ENCODE measurements at regions not wholly inside any gene's neighbourhood (a gene's known extent, or its start where the extent isn't known, plus 50 kb on each side); places are given as distances from the start of the nearest gene placed in this dataset.
A peak's percentile ranks its signal among the peaks of the same experiment; 100 is the strongest.

GRCh38 chr13:65387743-65388347 is 1842.3 kb downstream of the PCDH9 start:
- in situ Hi-C loops (cut with MboI): no loop called here
- H3K4me3 ChIP-seq: no peak overlapping the region
- H2AFZ ChIP-seq (ENCODE audit: control insufficient read depth, low read depth, low read length): no peak overlapping the region
- H3K4me2 ChIP-seq (ENCODE audit: control insufficient read depth, insufficient read depth): no peak overlapping the region
- ATAC-seq: no peak
- intact Hi-C loops (cut with micrococcal nuclease; ENCODE audit: unreplicated experiment): no loop called here
- no peak overlapping the region for H3K9ac ChIP-seq (ENCODE audit: control insufficient read depth, insufficient read depth, low read length)
- H4K20me1 ChIP-seq (ENCODE audit: control insufficient read depth, insufficient read depth): no peaks in the 10 kb centered on the region
- FAIRE-seq: no peak
- H3K36me3 ChIP-seq (ENCODE audit: control insufficient read depth in 2 of 2, insufficient read depth in 2 of 2, low read length in 1 of 2): no peaks in the 10 kb centered on the region
- ChIA-PET POLR2A (no interaction called here), CTCF (no interaction called here), RAD21 (ENCODE audit: unreplicated experiment) (no interaction called here), SMC1A (ENCODE audit: uncharacterized antibody, unreplicated experiment) (no interaction called here)
- H3K4me1 ChIP-seq (ENCODE audit: control insufficient read depth, insufficient read depth, low read length): no peaks in the 10 kb centered on the region
- H3K9me3 ChIP-seq (replicated peaks; ENCODE audit: control insufficient read depth, insufficient read depth, low read length): no peaks in the 10 kb centered on the region
- H3K79me2 ChIP-seq (ENCODE audit: control insufficient read depth, insufficient read depth, low read length): no peaks in the 10 kb centered on the region
- 37% methylated on average over 6 of the region's 6 CpGs for WGBS (ENCODE audit: insufficient coverage, insufficient replicate concordance, low lambda C conversion rate, missing lambda C conversion rate)
- TF ChIP-seq ASH2L (IDR thresholded peaks at IDR 0.05; ENCODE audit: borderline replicate concordance, low read depth): no peak
- no peaks in the 10 kb centered on the region for H3K27me3 ChIP-seq (replicated peaks in 1 of 2; ENCODE audit: control insufficient read depth in 2 of 2, insufficient read depth in 2 of 2, low read length in 1 of 2)
- BruUV-seq (replicated peaks): no TSS peak
- H3K27ac ChIP-seq (ENCODE audit: control insufficient read depth, insufficient read depth): no peak overlapping the region
- no peak for DNase-seq (ENCODE audit: low read depth, low spot score)

- Histone ChIP-seq H4K20me1 (ENCODE audit: control insufficient read depth, insufficient read depth) (no peaks in the 10 kb centered on the region), H3K9me3 (replicated peaks; ENCODE audit: control insufficient read depth, insufficient read depth, low read length) (no peaks in the 10 kb centered on the region; the same call in 2 of the 3 replicates), H2AFZ (ENCODE audit: control insufficient read depth, low read depth, low read length) (no peak overlapping the region), H3K9ac (ENCODE audit: control insufficient read depth, insufficient read depth, low read length) (no peak overlapping the region), H3K4me2 (ENCODE audit: control insufficient read depth, insufficient read depth) (no peak overlapping the region), H3K4me1 (ENCODE audit: control insufficient read depth, insufficient read depth, low read length) (no peaks in the 10 kb centered on the region), H3K79me2 (ENCODE audit: control insufficient read depth, insufficient read depth, low read length) (no peaks in the 10 kb centered on the region), H3K27me3 (replicated peaks in 1 of 2; ENCODE audit: control insufficient read depth in 2 of 2, insufficient read depth in 2 of 2, low read length in 1 of 2) (no peaks in the 10 kb centered on the region), H3K4me3 (no peak overlapping the region), H3K27ac (ENCODE audit: control insufficient read depth, insufficient read depth) (no peak overlapping the region), H3K36me3 (ENCODE audit: control insufficient read depth in 2 of 2, insufficient read depth in 2 of 2, low read length in 1 of 2) (no peaks in the 10 kb centered on the region)
- intact Hi-C loops (cut with micrococcal nuclease; ENCODE audit: unreplicated experiment): no loop called here
- no peak for FAIRE-seq
- 14% methylated on average over 3 of the region's 3 CpGs for WGBS (ENCODE audit: insufficient coverage, insufficient replicate concordance, low lambda C conversion rate, missing lambda C conversion rate)
- ATAC-seq: no peak
- ChIA-PET RAD21 (ENCODE audit: unreplicated experiment) (no interaction called here), CTCF (no interaction called here), SMC1A (ENCODE audit: uncharacterized antibody, unreplicated experiment) (no interaction called here), POLR2A (no interaction called here)
- no TSS peak for BruUV-seq (replicated peaks)
- 0 out of 2 replicates have a peak, but pooled peaks have one; percentile 30 for TF ChIP-seq ZBTB33 (IDR thresholded peaks at IDR 0.05)
- 0 out of 2 replicates have a peak, but pooled peaks have one; percentile 19 for TF ChIP-seq ZNF687 (IDR thresholded peaks at IDR 0.05)
- no peak for TF ChIP-seq SKIL (IDR thresholded peaks at IDR 0.05; ENCODE audit: low read depth, poor library complexity, severe bottlenecking)
- in situ Hi-C loops (cut with MboI): no loop called here
- DNase-seq (ENCODE audit: low read depth, low spot score): no peak
These were observed 1851.1 kb downstream of the PCDH9 start for GRCh38 chr13:65378943-65379519.
